HG02678 (cell line): ENCODE measurements at regions not wholly inside any gene's neighbourhood (a gene's known extent, or its start where the extent isn't known, plus 50 kb on each side); places are given as distances from the start of the nearest gene placed in this dataset.
A peak's percentile ranks its signal among the peaks of the same experiment; 100 is the strongest.

ENCODE experiments used
- ATAC-seq: cut with Tn5 transposase; IDR thresholded peaks from one replicate; pipeline ENCODE4 v1.9.1; 2021; ENCODE audit warnings: mild to moderate bottlenecking, moderate library complexity; ENCODE audit not compliant: unreplicated experiment

GRCh38 chr1:104787866-104788510 is 1038.3 kb downstream of the AMY1C start:
- no peak for ATAC-seq

GRCh38 chr1:104791030-104791429 is 1041.3 kb downstream of the AMY1C start:
- ATAC-seq = no peak

GRCh38 chr1:104794035-104794434 is 1044.3 kb downstream of the AMY1C start:
- ATAC-seq = no peak

- no peak for ATAC-seq
These were observed 1046.2 kb downstream of the AMY1C start for GRCh38 chr1:104795931-104796330.

GRCh38 chr1:104797982-104798381 is 1048.3 kb downstream of the AMY1C start:
- ATAC-seq = no peak

- no peak for ATAC-seq
These were observed 1051.6 kb downstream of the AMY1C start for GRCh38 chr1:104801344-104801743.

GRCh38 chr1:104804147-104804546 is 1054.4 kb downstream of the AMY1C start:
- ATAC-seq = no peak

GRCh38 chr1:104807590-104807989 is 1057.9 kb downstream of the AMY1C start:
- ATAC-seq = no peak

GRCh38 chr1:104825401-104825800 is 1075.7 kb downstream of the AMY1C start:
- no peak for ATAC-seq

GRCh38 chr1:104830534-104830933 is 1080.8 kb downstream of the AMY1C start:
- no peak for ATAC-seq

- ATAC-seq = no peak
These were observed 1102.5 kb downstream of the AMY1C start for GRCh38 chr1:104852151-104852550.

GRCh38 chr1:104853276-104853675 is 1103.6 kb downstream of the AMY1C start:
- ATAC-seq = no peak

GRCh38 chr1:104854529-104854928 is 1104.8 kb downstream of the AMY1C start:
- no peak for ATAC-seq

GRCh38 chr1:104855550-104855949 is 1105.9 kb downstream of the AMY1C start:
- no peak for ATAC-seq

- no peak for ATAC-seq
These were observed 1106.4 kb downstream of the AMY1C start for GRCh38 chr1:104856091-104856490.

GRCh38 chr1:104856518-104856917 is 1106.8 kb downstream of the AMY1C start:
- ATAC-seq = no peak

GRCh38 chr1:104868794-104869193 is 1119.1 kb downstream of the AMY1C start:
- no peak for ATAC-seq

GRCh38 chr1:104874044-104874443 is 1124.3 kb downstream of the AMY1C start:
- ATAC-seq = no peak

GRCh38 chr1:104878203-104878909 is 1128.7 kb downstream of the AMY1C start:
- peak; percentile 60 for ATAC-seq

- ATAC-seq = no peak
These were observed 1135.2 kb downstream of the AMY1C start for GRCh38 chr1:104884939-104885338.

GRCh38 chr1:104905322-104905721 is 1155.6 kb downstream of the AMY1C start:
- ATAC-seq = no peak

- no peak for ATAC-seq
These were observed 1156.4 kb downstream of the AMY1C start for GRCh38 chr1:104906141-104906540.

- no peak for ATAC-seq
These were observed 1169.5 kb downstream of the AMY1C start for GRCh38 chr1:104919188-104919587.
